ENCODE measurements at regions not wholly inside any gene's neighbourhood (a gene's known extent, or its start where the extent isn't known, plus 50 kb on each side); places are given as distances from the start of the nearest gene placed in this dataset.
"Not testable (repeated sequence)": the region's sequence is repeated elsewhere in the genome, so short reads cannot be mapped to it uniquely, and the experiment has no call there.

- DNase-seq (ENCODE audit: low read depth, low spot score): no peak
- H3K4me3 ChIP-seq (replicated peaks in 1 of 2; ENCODE audit: low read depth in 1 of 2, low read length in 2 of 2): no peak overlapping the region
- RAD21 ChIA-PET (ENCODE audit: low non-redundant PET in 1 of 2, low total read pairs in 2 of 2, uncharacterized antibody in 2 of 2, unreplicated experiment in 2 of 2): no interaction called here
- no peaks in the 10 kb centered on the region for H3K79me2 ChIP-seq (ENCODE audit: insufficient read depth, low read length)
- intact Hi-C loops (cut with micrococcal nuclease): no loop called here
- H3K9me3 ChIP-seq (ENCODE audit: control insufficient read depth in 1 of 2, insufficient read depth in 1 of 2, low read depth in 1 of 2, low read length in 2 of 2): no peaks in the 10 kb centered on the region
- CTCF ChIA-PET: no interaction called here
- ATAC-seq: no peak
- no peaks in the 10 kb centered on the region for H4K20me1 ChIP-seq (ENCODE audit: insufficient read depth)
- no TSS peak for BruUV-seq (replicated peaks)
- no peaks in the 10 kb centered on the region for H3K9me2 ChIP-seq (ENCODE audit: insufficient read depth)
- no peak overlapping the region for H3K9ac ChIP-seq (ENCODE audit: low read length)
- POLR2A ChIA-PET: no interaction called here
- H3K4me2 ChIP-seq (ENCODE audit: low read length): no peak overlapping the region
- no peaks in the 10 kb centered on the region for H3K36me3 ChIP-seq (ENCODE audit: control insufficient read depth in 1 of 2, insufficient read depth in 2 of 2, low read length in 2 of 2)
- no peaks in the 10 kb centered on the region for H3K27me3 ChIP-seq (ENCODE audit: insufficient read depth, low read length)
- H2AFZ ChIP-seq (ENCODE audit: low read depth, low read length, poor library complexity, severe bottlenecking): no peak overlapping the region
- H3K4me1 ChIP-seq (ENCODE audit: control insufficient read depth in 1 of 2, insufficient read depth in 2 of 2, low read length in 2 of 2): no peaks in the 10 kb centered on the region
- TF ChIP-seq POLR2AphosphoS5 (IDR thresholded peaks at IDR 0.05; ENCODE audit: low read depth, low read length): no peak
- TF ChIP-seq, protein P1, sequence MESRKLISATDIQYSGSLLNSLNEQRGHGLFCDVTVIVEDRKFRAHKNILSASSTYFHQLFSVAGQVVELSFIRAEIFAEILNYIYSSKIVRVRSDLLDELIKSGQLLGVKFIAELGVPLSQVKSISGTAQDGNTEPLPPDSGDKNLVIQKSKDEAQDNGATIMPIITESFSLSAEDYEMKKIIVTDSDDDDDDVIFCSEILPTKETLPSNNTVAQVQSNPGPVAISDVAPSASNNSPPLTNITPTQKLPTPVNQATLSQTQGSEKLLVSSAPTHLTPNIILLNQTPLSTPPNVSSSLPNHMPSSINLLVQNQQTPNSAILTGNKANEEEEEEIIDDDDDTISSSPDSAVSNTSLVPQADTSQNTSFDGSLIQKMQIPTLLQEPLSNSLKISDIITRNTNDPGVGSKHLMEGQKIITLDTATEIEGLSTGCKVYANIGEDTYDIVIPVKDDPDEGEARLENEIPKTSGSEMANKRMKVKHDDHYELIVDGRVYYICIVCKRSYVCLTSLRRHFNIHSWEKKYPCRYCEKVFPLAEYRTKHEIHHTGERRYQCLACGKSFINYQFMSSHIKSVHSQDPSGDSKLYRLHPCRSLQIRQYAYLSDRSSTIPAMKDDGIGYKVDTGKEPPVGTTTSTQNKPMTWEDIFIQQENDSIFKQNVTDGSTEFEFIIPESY (IDR thresholded peaks at IDR 0.05; ENCODE audit: extremely low read depth, insufficient replicate concordance, low read length): no peak
- TF ChIP-seq FOSL1 (IDR thresholded peaks at IDR 0.05; ENCODE audit: low read depth): no peak
- TF ChIP-seq, protein P2, sequence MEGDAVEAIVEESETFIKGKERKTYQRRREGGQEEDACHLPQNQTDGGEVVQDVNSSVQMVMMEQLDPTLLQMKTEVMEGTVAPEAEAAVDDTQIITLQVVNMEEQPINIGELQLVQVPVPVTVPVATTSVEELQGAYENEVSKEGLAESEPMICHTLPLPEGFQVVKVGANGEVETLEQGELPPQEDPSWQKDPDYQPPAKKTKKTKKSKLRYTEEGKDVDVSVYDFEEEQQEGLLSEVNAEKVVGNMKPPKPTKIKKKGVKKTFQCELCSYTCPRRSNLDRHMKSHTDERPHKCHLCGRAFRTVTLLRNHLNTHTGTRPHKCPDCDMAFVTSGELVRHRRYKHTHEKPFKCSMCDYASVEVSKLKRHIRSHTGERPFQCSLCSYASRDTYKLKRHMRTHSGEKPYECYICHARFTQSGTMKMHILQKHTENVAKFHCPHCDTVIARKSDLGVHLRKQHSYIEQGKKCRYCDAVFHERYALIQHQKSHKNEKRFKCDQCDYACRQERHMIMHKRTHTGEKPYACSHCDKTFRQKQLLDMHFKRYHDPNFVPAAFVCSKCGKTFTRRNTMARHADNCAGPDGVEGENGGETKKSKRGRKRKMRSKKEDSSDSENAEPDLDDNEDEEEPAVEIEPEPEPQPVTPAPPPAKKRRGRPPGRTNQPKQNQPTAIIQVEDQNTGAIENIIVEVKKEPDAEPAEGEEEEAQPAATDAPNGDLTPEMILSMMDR (IDR thresholded peaks at IDR 0.05 in 2 of 3, conservative IDR thresholded peaks at IDR 0.05 in 1 of 3; ENCODE audit: borderline replicate concordance in 1 of 3, insufficient read depth in 1 of 3, low read depth in 2 of 3, low read length in 2 of 3): no peak
- no peak for TF ChIP-seq TCF7L2 (IDR thresholded peaks at IDR 0.05; ENCODE audit: borderline replicate concordance, extremely low read depth, insufficient read depth, insufficient read length)
- TF ChIP-seq ZNF274 (IDR thresholded peaks at IDR 0.05; ENCODE audit: low read depth, low read length): no peak
- no peak for TF ChIP-seq SIN3A (IDR thresholded peaks at IDR 0.05; ENCODE audit: low read depth)
- no peak for TF ChIP-seq SP1 (IDR thresholded peaks at IDR 0.05; ENCODE audit: low read depth)
- TF ChIP-seq CBX3 (IDR thresholded peaks at IDR 0.05; ENCODE audit: low read depth): no peak
- TF ChIP-seq EZH2 (IDR thresholded peaks at IDR 0.05): no peak
- no peak for TF ChIP-seq ZFX (IDR thresholded peaks at IDR 0.05)
- H3K27ac ChIP-seq (ENCODE audit: low read depth, low read length): no peak overlapping the region
Measured at GRCh38 chr3:112755845-112756613, 90.6 kb downstream of the CD200R1L start.

DNA sequence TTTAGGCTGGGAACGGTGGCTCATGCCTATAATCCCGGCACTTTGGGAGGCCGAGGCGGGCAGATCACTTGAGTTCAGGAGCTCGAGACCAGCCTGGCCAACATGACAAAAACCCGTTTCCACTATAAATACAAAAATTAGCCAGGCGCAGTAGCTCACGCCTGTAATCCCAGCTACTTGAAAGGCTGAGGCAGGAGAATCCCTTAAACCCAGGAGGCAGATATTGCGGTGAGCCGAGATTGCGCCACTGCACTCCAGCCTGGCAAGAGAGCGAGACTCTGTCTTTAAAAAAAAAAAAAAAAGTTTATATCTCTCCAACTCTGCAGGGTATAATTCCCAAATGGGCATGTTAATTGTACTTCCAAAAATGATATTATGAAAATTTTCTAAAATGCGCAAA is 91.6 kb downstream of the CD200R1L start:
- H3K9ac ChIP-seq (ENCODE audit: low read length); RAD21 ChIA-PET (ENCODE audit: low non-redundant PET in 1 of 2, low total read pairs in 2 of 2, uncharacterized antibody in 2 of 2, unreplicated experiment in 2 of 2); POLR2A ChIA-PET; H3K4me1 ChIP-seq (ENCODE audit: control insufficient read depth in 1 of 2, insufficient read depth in 2 of 2, low read length in 2 of 2); intact Hi-C loops (cut with micrococcal nuclease); H3K27ac ChIP-seq (ENCODE audit: low read depth, low read length); H3K36me3 ChIP-seq (ENCODE audit: control insufficient read depth in 1 of 2, insufficient read depth in 2 of 2, low read length in 2 of 2); ATAC-seq; DNase-seq (ENCODE audit: low read depth, low spot score); H3K79me2 ChIP-seq (ENCODE audit: insufficient read depth, low read length); H2AFZ ChIP-seq (ENCODE audit: low read depth, low read length, poor library complexity, severe bottlenecking); H4K20me1 ChIP-seq (ENCODE audit: insufficient read depth); BruUV-seq (replicated peaks); H3K4me3 ChIP-seq (replicated peaks in 1 of 2; ENCODE audit: low read depth in 1 of 2, low read length in 2 of 2); H3K4me2 ChIP-seq (ENCODE audit: low read length); H3K27me3 ChIP-seq (ENCODE audit: insufficient read depth, low read length); H3K9me3 ChIP-seq (ENCODE audit: control insufficient read depth in 1 of 2, insufficient read depth in 1 of 2, low read depth in 1 of 2, low read length in 2 of 2); CTCF ChIA-PET; H3K9me2 ChIP-seq (ENCODE audit: insufficient read depth): not testable (repeated sequence)
